ENCODE measurements at regions not wholly inside any gene's neighbourhood (a gene's known extent, or its start where the extent isn't known, plus 50 kb on each side); places are given as distances from the start of the nearest gene placed in this dataset.

GRCh38 chr10:43700306-43700705 lies 51.6 kb upstream of the ZNF32 start:
- H3K9me1 ChIP-seq (ENCODE audit: control insufficient read depth, extremely low read depth, insufficient read depth, low read length) = no peaks in the 10 kb centered on the region
- no peak overlapping the region for H2AFZ ChIP-seq (ENCODE audit: control insufficient read depth, low read length)
- H4K20me1 ChIP-seq (ENCODE audit: control insufficient read depth, extremely low read depth, insufficient read depth, low read length) = no peaks in the 10 kb centered on the region
- H3K4me1 ChIP-seq (ENCODE audit: control insufficient read depth, extremely low read depth, insufficient read depth, low read length) = no peaks in the 10 kb centered on the region
- no peaks in the 10 kb centered on the region for H3K79me2 ChIP-seq (ENCODE audit: control insufficient read depth, insufficient read depth, low read length)
- dilution Hi-C loops (cut with MboI; ENCODE audit: extremely low pct_ligation_motif_present, low sequenced_read_pairs) = no loop called here
- no peak for TF ChIP-seq EZH2 (IDR thresholded peaks at IDR 0.05; ENCODE audit: low read length)
- TF ChIP-seq CTCF (optimal IDR thresholded peaks at IDR 0.05 in 1 of 3, IDR thresholded peaks at IDR 0.05 in 1 of 3, conservative IDR thresholded peaks at IDR 0.05 in 1 of 3; ENCODE audit: extremely low read depth in 1 of 3, insufficient read depth in 2 of 3, low read length in 3 of 3) = no peak
- FAIRE-seq (no peak), DNase-seq (ENCODE audit: low read depth, low spot score) (no peak)
- no peak overlapping the region for H3K27ac ChIP-seq (ENCODE audit: control insufficient read depth, insufficient read depth, low read length)
- H3K9ac ChIP-seq (ENCODE audit: control insufficient read depth, extremely low read depth, insufficient read depth, low read length) = no peak overlapping the region
- H3K4me3 ChIP-seq (ENCODE audit: control insufficient read depth in 2 of 3, extremely low read depth in 1 of 3, insufficient read depth in 2 of 3, low read depth in 1 of 3, low read length in 3 of 3) = no peak overlapping the region
- H3K27me3 ChIP-seq (ENCODE audit: control insufficient read depth, extremely low read depth, insufficient read depth, low read length) = no peaks in the 10 kb centered on the region
- H3K9me3 ChIP-seq (ENCODE audit: control insufficient read depth, low read depth, low read length) = peaks cover 2% of the 10 kb centered on the region
- H3K4me2 ChIP-seq (ENCODE audit: control insufficient read depth, extremely low read depth, insufficient read depth, low read depth, low read length) = no peak overlapping the region
- no peaks in the 10 kb centered on the region for H3K36me3 ChIP-seq (ENCODE audit: control insufficient read depth in 2 of 2, extremely low read depth in 1 of 2, insufficient read depth in 2 of 2, low read length in 2 of 2)

DNA sequence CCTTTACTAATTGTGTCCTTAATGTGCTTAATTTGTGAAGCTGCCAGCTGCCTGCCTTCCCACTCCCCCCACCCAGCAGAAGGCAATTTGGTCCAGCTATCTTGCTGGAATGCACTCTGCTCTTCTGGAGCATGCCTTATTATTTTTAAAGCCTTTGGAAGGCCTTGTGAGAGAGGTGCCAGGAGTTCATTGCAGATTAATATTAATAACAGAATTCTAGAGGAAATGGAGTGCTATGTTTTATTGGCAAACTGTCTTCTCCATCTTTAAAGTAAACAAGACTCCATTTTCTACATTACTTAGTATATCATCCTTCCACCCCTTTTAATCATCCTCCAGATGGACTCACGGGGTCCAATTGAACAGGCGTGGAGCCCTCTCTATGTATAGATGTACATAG lies 50.8 kb upstream of the ZNF32 start:
- Histone ChIP-seq H3K9me1 (ENCODE audit: control insufficient read depth, extremely low read depth, insufficient read depth, low read length) (no peaks in the 10 kb centered on the region), H3K79me2 (ENCODE audit: control insufficient read depth, insufficient read depth, low read length) (no peaks in the 10 kb centered on the region), H3K4me2 (ENCODE audit: control insufficient read depth, extremely low read depth, insufficient read depth, low read depth, low read length) (no peak overlapping the region), H4K20me1 (ENCODE audit: control insufficient read depth, extremely low read depth, insufficient read depth, low read length) (no peaks in the 10 kb centered on the region), H3K9ac (ENCODE audit: control insufficient read depth, extremely low read depth, insufficient read depth, low read length) (no peak overlapping the region), H3K36me3 (ENCODE audit: control insufficient read depth in 2 of 2, extremely low read depth in 1 of 2, insufficient read depth in 2 of 2, low read length in 2 of 2) (no peaks in the 10 kb centered on the region), H3K4me1 (ENCODE audit: control insufficient read depth, extremely low read depth, insufficient read depth, low read length) (no peaks in the 10 kb centered on the region), H2AFZ (ENCODE audit: control insufficient read depth, low read length) (no peak overlapping the region), H3K4me3 (ENCODE audit: control insufficient read depth in 2 of 3, extremely low read depth in 1 of 3, insufficient read depth in 2 of 3, low read depth in 1 of 3, low read length in 3 of 3) (no peak overlapping the region), H3K9me3 (ENCODE audit: control insufficient read depth, low read depth, low read length) (peaks cover 2% of the 10 kb centered on the region), H3K27me3 (ENCODE audit: control insufficient read depth, extremely low read depth, insufficient read depth, low read length) (no peaks in the 10 kb centered on the region), H3K27ac (ENCODE audit: control insufficient read depth, insufficient read depth, low read length) (no peak overlapping the region)
- FAIRE-seq (no peak), DNase-seq (ENCODE audit: low read depth, low spot score) (no peak)
- TF ChIP-seq CTCF (optimal IDR thresholded peaks at IDR 0.05 in 1 of 3, IDR thresholded peaks at IDR 0.05 in 1 of 3, conservative IDR thresholded peaks at IDR 0.05 in 1 of 3; ENCODE audit: extremely low read depth in 1 of 3, insufficient read depth in 2 of 3, low read length in 3 of 3) (no peak), EZH2 (IDR thresholded peaks at IDR 0.05; ENCODE audit: low read length) (no peak)
- dilution Hi-C loops (cut with MboI; ENCODE audit: extremely low pct_ligation_motif_present, low sequenced_read_pairs) = no loop called here

Small RNAs in the stretch of these regions (small RNA-seq; reads per million reads assigned to genes)
- 0 reads per million in 3 experiments for gene UQCRHP3 (ENCODE audit: insufficient read length in 3 of 3, low read depth in 3 of 3, low replicate concordance in 1 of 3)
